DMS 273 (cell line): ENCODE measurements at regions not wholly inside any gene's neighbourhood (a gene's known extent, or its start where the extent isn't known, plus 50 kb on each side); places are given as distances from the start of the nearest gene placed in this dataset.

Source experiments
- DNase-seq: peaks from one replicate; lab custom pipeline; 2025; ENCODE audit not compliant: unreplicated experiment; lab: John Stamatoyannopoulos, UW

- DNase-seq: no peak
Measured at GRCh38 chr12:25906651-25907340, 51.7 kb upstream of the RASSF8 start.
